GM12872 (cell line): ENCODE measurements at regions not wholly inside any gene's neighbourhood (a gene's known extent, or its start where the extent isn't known, plus 50 kb on each side); places are given as distances from the start of the nearest gene placed in this dataset.

Experiments used
- CTCF ChIP-seq: IDR thresholded peaks from 3 replicates; pipeline ENCODE4 v1.5.1; 2011; ENCODE audit warnings: low read depth, mild to moderate bottlenecking, low read length, moderate library complexity; ENCODE audit not compliant: insufficient read depth

- no peak for TF ChIP-seq CTCF
Observed at GRCh38 chr5:63375851-63376250, 586.4 kb downstream of the HTR1A start.

- no peak for TF ChIP-seq CTCF
Observed at GRCh38 chr5:63374085-63374484, 588.2 kb downstream of the HTR1A start.

GRCh38 chr5:63351164-63351563, 611.1 kb downstream of the HTR1A start:
- TF ChIP-seq CTCF = no peak

GRCh38 chr5:63346451-63346850, 615.8 kb downstream of the HTR1A start:
- no peak for TF ChIP-seq CTCF

GRCh38 chr5:63341442-63341841, 620.8 kb downstream of the HTR1A start:
- TF ChIP-seq CTCF = no peak

- TF ChIP-seq CTCF = no peak
Observed at GRCh38 chr5:63323926-63324325, 638.3 kb downstream of the HTR1A start.

GRCh38 chr5:63314551-63314950, 647.7 kb downstream of the HTR1A start:
- TF ChIP-seq CTCF = no peak

GRCh38 chr5:63310644-63311043, 651.6 kb downstream of the HTR1A start:
- no peak for TF ChIP-seq CTCF
